Epithelial cell of esophagus (primary cell): ENCODE measurements at regions not wholly inside any gene's neighbourhood (a gene's known extent, or its start where the extent isn't known, plus 50 kb on each side); places are given as distances from the start of the nearest gene placed in this dataset.

ENCODE experiments used
- DNase-seq: peaks from one replicate; pipeline ENCODE4 v3.0.0; 2010; ENCODE audit warnings: low read depth
- H3K4me3 ChIP-seq: 2 replicates; pipeline ENCODE4 v1.5.1; 2011; ENCODE audit warnings: mild to moderate bottlenecking, low read length, control low read depth
- TF ChIP-seq, protein P1 (sequence below): IDR thresholded peaks from 2 replicates; pipeline ENCODE4 v1.5.1; 2011; ENCODE audit warnings: low read depth, mild to moderate bottlenecking, low read length, control low read depth, inconsistent platforms; ENCODE audit not compliant: insufficient read depth; ENCODE audit errors: missing control alignments

DNA sequence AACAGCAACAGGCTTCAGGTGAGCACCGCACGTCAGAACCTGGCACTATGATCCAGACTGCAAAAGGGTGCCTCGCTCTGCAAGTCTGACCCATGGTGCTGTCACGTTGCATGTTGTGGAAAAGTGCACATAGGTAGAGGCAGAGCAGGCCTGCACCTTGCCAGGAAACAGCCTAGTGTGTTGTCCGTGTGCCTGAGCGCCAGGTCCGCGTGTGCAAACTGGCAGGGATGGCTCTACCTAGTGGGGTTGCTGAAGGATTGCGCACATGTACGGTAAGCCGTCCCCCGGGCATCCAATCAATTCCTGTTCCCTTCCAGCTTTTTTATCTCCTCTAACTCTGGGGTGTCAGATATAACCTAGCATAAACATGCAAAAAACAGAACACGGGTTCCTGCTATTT, 219.5 kb downstream of the NXNL2 start:
- H3K4me3 ChIP-seq, result no peak overlapping the region
- TF ChIP-seq, protein P1, sequence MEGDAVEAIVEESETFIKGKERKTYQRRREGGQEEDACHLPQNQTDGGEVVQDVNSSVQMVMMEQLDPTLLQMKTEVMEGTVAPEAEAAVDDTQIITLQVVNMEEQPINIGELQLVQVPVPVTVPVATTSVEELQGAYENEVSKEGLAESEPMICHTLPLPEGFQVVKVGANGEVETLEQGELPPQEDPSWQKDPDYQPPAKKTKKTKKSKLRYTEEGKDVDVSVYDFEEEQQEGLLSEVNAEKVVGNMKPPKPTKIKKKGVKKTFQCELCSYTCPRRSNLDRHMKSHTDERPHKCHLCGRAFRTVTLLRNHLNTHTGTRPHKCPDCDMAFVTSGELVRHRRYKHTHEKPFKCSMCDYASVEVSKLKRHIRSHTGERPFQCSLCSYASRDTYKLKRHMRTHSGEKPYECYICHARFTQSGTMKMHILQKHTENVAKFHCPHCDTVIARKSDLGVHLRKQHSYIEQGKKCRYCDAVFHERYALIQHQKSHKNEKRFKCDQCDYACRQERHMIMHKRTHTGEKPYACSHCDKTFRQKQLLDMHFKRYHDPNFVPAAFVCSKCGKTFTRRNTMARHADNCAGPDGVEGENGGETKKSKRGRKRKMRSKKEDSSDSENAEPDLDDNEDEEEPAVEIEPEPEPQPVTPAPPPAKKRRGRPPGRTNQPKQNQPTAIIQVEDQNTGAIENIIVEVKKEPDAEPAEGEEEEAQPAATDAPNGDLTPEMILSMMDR, result no peak
- DNase-seq, result no peak

DNA sequence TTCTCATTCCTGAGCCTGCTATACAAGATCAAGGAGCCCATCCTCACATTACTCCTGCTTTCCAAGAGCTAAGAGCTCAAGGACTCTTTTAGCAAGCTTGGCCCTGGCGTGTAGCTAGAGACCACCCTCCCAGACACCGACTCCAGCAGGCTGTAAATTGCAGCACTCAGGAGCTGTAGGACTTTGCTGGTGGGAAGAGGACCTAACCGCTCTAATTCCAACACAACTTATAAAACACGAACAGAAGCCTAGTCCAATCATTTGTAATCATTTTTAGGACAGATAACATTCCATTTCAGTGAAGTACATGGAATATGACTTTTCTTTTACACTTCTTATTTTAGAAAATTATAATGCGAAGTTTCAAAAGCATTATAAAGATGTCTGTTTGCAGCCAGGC, 219.9 kb downstream of the NXNL2 start:
- TF ChIP-seq, protein P1, result no peak
- H3K4me3 ChIP-seq, result no peak overlapping the region
- DNase-seq, result no peak

DNA sequence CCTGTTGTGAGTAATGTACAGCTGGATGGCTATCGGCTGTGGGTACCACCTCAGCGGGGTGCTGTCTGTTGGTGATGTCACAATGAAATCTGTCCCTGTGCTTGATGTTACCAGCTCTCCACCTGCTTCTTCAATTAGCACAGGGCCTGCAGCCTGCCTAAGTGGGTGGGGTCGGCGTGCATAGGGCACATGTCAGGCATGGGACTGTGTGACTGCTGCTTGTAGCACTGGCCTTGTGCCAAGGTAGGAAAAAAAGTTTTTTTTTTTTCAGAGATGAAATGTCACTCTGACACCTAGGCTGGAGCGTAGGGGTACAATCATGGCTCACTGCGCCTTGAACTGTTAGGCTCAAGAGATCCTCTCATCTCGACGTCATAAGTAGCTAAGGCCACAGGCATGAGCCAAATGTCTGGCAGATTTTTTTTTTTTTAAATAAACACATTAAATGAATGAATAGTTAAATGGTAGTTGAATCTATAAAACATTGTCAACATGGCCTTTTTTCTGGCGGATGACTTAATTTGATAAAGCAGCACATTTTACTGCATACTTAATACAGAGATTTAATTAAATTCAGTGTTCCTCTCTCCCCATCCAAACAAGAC, 222.5 kb downstream of the NXNL2 start:
- TF ChIP-seq, protein P1, result no peak
- no peak for DNase-seq

DNA sequence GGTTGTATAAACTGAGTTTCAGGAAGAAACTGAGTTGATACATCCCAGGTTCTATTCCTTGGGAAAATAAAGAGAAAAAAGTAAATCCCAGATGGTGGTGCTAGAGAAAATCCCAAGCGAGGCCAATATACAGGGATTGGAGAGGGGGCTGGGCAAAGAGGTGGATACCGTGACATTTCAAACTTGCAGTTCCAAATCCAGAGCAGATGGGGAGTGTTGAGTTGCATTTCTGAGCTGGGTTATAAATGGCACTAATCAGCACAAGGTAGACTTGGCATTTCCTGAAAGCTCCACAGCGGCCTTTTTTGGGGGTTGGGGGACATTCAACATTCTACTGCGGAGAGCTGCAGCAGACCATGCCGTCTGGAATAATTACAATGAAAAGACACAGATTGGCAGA, 224.4 kb downstream of the NXNL2 start:
- no peak overlapping the region for H3K4me3 ChIP-seq
- TF ChIP-seq, protein P1, result no peak
- no peak for DNase-seq

More for the DNA sequence above, 222.5 kb downstream of the NXNL2 start:
- H3K4me3 ChIP-seq, result no peak overlapping the region

DNA sequence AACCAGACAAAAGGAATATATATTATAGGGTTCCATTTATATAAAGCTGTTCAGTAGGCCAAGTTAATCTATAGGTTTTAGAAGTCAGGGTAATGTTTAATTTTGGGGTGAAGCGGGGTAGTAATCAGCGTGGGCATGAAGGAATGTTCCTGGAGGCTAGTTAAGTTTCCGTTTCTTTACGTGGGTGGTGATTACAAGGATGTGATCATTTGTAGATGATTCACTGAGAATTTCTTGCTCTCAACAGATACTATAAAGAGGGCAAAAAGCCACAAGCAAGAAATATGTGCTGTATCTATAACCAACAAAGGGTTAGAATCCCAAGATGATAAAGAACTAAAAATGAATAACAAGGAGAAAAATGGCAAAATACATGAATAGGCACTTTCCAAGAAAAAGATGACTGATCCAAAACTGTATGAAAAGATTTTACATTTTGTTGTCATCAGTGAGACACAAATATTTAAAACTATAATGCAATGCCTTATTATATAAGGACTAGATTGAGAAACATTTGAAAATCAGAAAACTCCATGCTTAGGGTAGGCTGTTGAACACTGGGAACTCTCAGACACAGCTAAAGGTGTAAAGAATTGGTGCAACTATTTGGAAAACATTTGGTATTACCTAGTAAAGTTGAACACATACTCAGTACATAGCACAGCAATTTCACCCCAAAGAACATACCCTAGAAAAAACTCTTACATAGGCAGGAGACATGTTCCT, 224.3 kb upstream of the S1PR3 start:
- TF ChIP-seq, protein P1, result no peak
- DNase-seq, result peak; percentile 93
- no peak overlapping the region for H3K4me3 ChIP-seq

DNA sequence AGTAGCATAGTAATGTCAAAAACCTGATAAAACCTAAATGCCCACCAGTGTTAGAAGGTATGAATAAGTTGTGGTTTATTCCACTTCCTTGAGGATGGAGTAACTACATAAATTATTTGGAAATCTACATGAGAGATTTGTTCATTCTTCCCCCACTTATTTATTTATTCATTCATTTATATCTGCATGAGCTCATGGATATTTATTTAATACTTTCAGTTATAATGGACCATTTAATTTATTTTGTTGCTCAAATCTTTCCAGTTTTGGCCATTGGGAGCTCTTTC, 223.8 kb upstream of the S1PR3 start:
- TF ChIP-seq, protein P1, result no peak
- no peak overlapping the region for H3K4me3 ChIP-seq
- peak; percentile 36 for DNase-seq

DNA sequence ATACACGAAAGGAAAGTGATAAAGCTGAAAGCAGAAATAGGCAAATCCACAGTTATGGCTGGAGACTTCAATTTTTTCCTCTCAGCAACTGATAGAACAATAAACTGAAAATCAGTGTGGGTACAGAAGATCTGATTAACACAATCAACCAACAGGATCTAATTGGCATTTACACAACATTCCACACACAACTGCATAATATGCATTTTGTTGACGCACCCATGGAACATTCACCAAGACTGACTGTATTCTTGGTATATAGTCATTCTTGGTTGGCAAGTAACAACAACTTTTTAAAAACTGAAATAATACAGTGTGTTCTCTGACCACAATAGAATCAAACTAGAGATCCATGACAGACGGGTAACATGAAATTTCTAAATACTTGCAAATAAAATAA, 218.7 kb upstream of the S1PR3 start:
- no peak overlapping the region for H3K4me3 ChIP-seq
- DNase-seq, result peak; percentile 42
- TF ChIP-seq, protein P1, result no peak
